ENCODE measurements at regions not wholly inside any gene's neighbourhood (a gene's known extent, or its start where the extent isn't known, plus 50 kb on each side); places are given as distances from the start of the nearest gene placed in this dataset.

- no peak for TF ChIP-seq EP300 (IDR thresholded peaks at IDR 0.05; ENCODE audit: low read depth in 2 of 2, low read length in 2 of 2)
- TF ChIP-seq EP300 (CRISPR knock-in tag; IDR thresholded peaks at IDR 0.05; ENCODE audit: borderline replicate concordance), result no peak
- TF ChIP-seq ZNF607 (CRISPR knock-in tag; IDR thresholded peaks at IDR 0.05; ENCODE audit: borderline replicate concordance), result no peak
- no peak for TF ChIP-seq SOX13 (IDR thresholded peaks at IDR 0.05)
- TF ChIP-seq SOX13 (CRISPR knock-in tag; conservative IDR thresholded peaks at IDR 0.05 in 1 of 2, IDR thresholded peaks at IDR 0.05 in 1 of 2), result no peak
- no peak for TF ChIP-seq ZNF75D (CRISPR knock-in tag; IDR thresholded peaks at IDR 0.05; ENCODE audit: borderline replicate concordance)
These were observed 317.7 kb upstream of the OBI1 start (continued) for GRCh38 chr13:78976696-78977095.

- Histone ChIP-seq H3K9ac (ENCODE audit: insufficient read depth, low read depth, low read length) (no peak overlapping the region), H3K4me3 (replicated peaks in 1 of 3; ENCODE audit: insufficient read depth in 1 of 3, low read depth in 2 of 3, low read length in 3 of 3) (no peak overlapping the region), H3K4me2 (ENCODE audit: low read depth, low read length) (no peak overlapping the region), H3K79me2 (ENCODE audit: insufficient read depth, low read length) (no peaks in the 10 kb centered on the region), H3K9me3 (ENCODE audit: low read length) (no peaks in the 10 kb centered on the region), H3K27ac (ENCODE audit: extremely low read length, insufficient read depth, low read length) (no peak overlapping the region), H3K36me3 (replicated peaks in 1 of 2; ENCODE audit: control insufficient read depth in 1 of 2, insufficient read depth in 2 of 2, low read length in 2 of 2) (no peaks in the 10 kb centered on the region), H3K4me1 (ENCODE audit: insufficient read depth, low read length) (no peaks in the 10 kb centered on the region), H4K20me1 (ENCODE audit: insufficient read depth, low read length) (no peaks in the 10 kb centered on the region), H3K27me3 (ENCODE audit: control insufficient read depth in 1 of 2, insufficient read depth in 2 of 2, low read length in 2 of 2) (no peaks in the 10 kb centered on the region), H2AFZ (ENCODE audit: low read length) (no peak overlapping the region)
- DNase-seq (ENCODE audit: low spot score), result no peak
- no peak for ATAC-seq
- ChIA-PET POLR2A (no interaction called here), CTCF (ENCODE audit: low intra/inter-chr PET ratio, low total read pairs) (no interaction called here)
- WGBS (ENCODE audit: low lambda C conversion rate), result 5% methylated on average over 3 of the region's 3 CpGs
- intact Hi-C loops (cut with micrococcal nuclease; ENCODE audit: unreplicated experiment) (loop anchor here (10.0 kb wide), 2 partner anchors 168 to 408 kb away; no protein-coding TSS in a partner anchor), in situ Hi-C loops (cut with HindIII; ENCODE audit: extremely low pct_ligation_motif_present, low pct_unique_long_range_greater_than_20kb) (no loop called here)
- no TSS peak for BruUV-seq (replicated peaks)
- FAIRE-seq, result no peak
- TF ChIP-seq NKX3-1 (CRISPR knock-in tag; IDR thresholded peaks at IDR 0.05) (no peak), ZSCAN9 (CRISPR knock-in tag; IDR thresholded peaks at IDR 0.05; ENCODE audit: borderline replicate concordance) (no peak), ARHGAP35 (CRISPR knock-in tag; IDR thresholded peaks at IDR 0.05; ENCODE audit: borderline replicate concordance) (no peak), ZNF570 (CRISPR knock-in tag; IDR thresholded peaks at IDR 0.05; ENCODE audit: borderline replicate concordance) (no peak), ZNF597 (CRISPR knock-in tag; IDR thresholded peaks at IDR 0.05) (no peak), DR1 (CRISPR knock-in tag; IDR thresholded peaks at IDR 0.05) (no peak), ZNF619 (CRISPR knock-in tag; IDR thresholded peaks at IDR 0.05) (no peak), ZNF142 (CRISPR knock-in tag; IDR thresholded peaks at IDR 0.05) (no peak), KLF9 (CRISPR knock-in tag; IDR thresholded peaks at IDR 0.05; ENCODE audit: low read depth) (no peak), ASH2L (IDR thresholded peaks at IDR 0.05; ENCODE audit: insufficient read length, low read depth, low read length) (no peak), NCOA5 (CRISPR knock-in tag; IDR thresholded peaks at IDR 0.05) (no peak), BRCA1 (CRISPR knock-in tag; IDR thresholded peaks at IDR 0.05) (no peak), SATB2 (CRISPR knock-in tag; IDR thresholded peaks at IDR 0.05) (no peak), JUN (CRISPR knock-in tag; IDR thresholded peaks at IDR 0.05) (no peak)
These were observed 313.6 kb upstream of the OBI1 start for GRCh38 chr13:78972561-78972960.
